IPS DF 6.9 (cell line): ENCODE measurements at regions not wholly inside any gene's neighbourhood (a gene's known extent, or its start where the extent isn't known, plus 50 kb on each side); places are given as distances from the start of the nearest gene placed in this dataset.
"Not testable (repeated sequence)": the region's sequence is repeated elsewhere in the genome, so short reads cannot be mapped to it uniquely, and the experiment has no call there.

ENCODE experiments used
- DNase-seq: peaks from one replicate; pipeline ENCODE4 v3.0.0-alpha.2; 2013; ENCODE audit warnings: low read depth, low spot score
- H3K27ac ChIP-seq: one replicate; pipeline ENCODE4 v1.5.1; 2013; ENCODE audit warnings: low read length, control low read depth
- H3K27me3 ChIP-seq: 2 replicates; pipeline ENCODE4 v1.6.1; 2013; ENCODE audit warnings: mild to moderate bottlenecking, low read length; ENCODE audit not compliant: control insufficient read depth, insufficient read depth
- H3K36me3 ChIP-seq: 2 replicates; pipeline ENCODE4 v1.6.1; 2013; ENCODE audit warnings: low read length; ENCODE audit not compliant: control insufficient read depth, insufficient read depth
- H3K4me1 ChIP-seq: 2 replicates; pipeline ENCODE4 v1.6.1; 2013; ENCODE audit warnings: low read length; ENCODE audit not compliant: control insufficient read depth, insufficient read depth
- H3K4me3 ChIP-seq: 2 replicates; pipeline ENCODE4 v1.5.1; 2013; ENCODE audit warnings: mild to moderate bottlenecking, low read length
- H3K9me3 ChIP-seq: 2 replicates; pipeline ENCODE4 v1.6.1; 2013; ENCODE audit warnings: low read length, inconsistent platforms; ENCODE audit not compliant: control insufficient read depth, insufficient read depth
- WGBS: extraction: QIAGEN DNeasy Blood & Tissue Kit; methylation state at CpG from one replicate; pipeline ENCODE4 v1.1.7; 2013; ENCODE audit warnings: mixed read lengths, missing lambda C conversion rate; ENCODE audit not compliant: insufficient read length, insufficient coverage; 5-methylcytosine and 5-hydroxymethylcytosine counted together

GRCh38 chr2:210912779-210913178 is 356.4 kb downstream of the CPS1 start:
- Histone ChIP-seq H3K27me3 (no peaks in the 10 kb centered on the region), H3K4me1 (no peaks in the 10 kb centered on the region), H3K9me3 (no peaks in the 10 kb centered on the region), H3K4me3 (no peak overlapping the region), H3K27ac (no peak overlapping the region), H3K36me3 (no peaks in the 10 kb centered on the region)
- DNase-seq: no peak
- WGBS: no CpG with 5 or more reads among the region's 6 CpGs

- Histone ChIP-seq H3K36me3 (no peaks in the 10 kb centered on the region), H3K27ac (no peak overlapping the region), H3K9me3 (no peaks in the 10 kb centered on the region), H3K4me1 (no peaks in the 10 kb centered on the region), H3K27me3 (no peaks in the 10 kb centered on the region), H3K4me3 (no peak overlapping the region)
- WGBS: no CpG with 5 or more reads among the region's 2 CpGs
- DNase-seq: no peak
Measured at GRCh38 chr2:210913461-210913860, 357.1 kb downstream of the CPS1 start.

GRCh38 chr2:210915912-210916311 is 359.5 kb downstream of the CPS1 start:
- Histone ChIP-seq H3K27me3 (no peaks in the 10 kb centered on the region), H3K4me3 (no peak overlapping the region)

GRCh38 chr2:210917465-210917864 is 361.1 kb downstream of the CPS1 start:
- no peaks in the 10 kb centered on the region for H3K27me3 ChIP-seq
- H3K4me3 ChIP-seq: no peak overlapping the region
- no peak overlapping the region for H3K27ac ChIP-seq
- H3K36me3 ChIP-seq: no peaks in the 10 kb centered on the region
- no peaks in the 10 kb centered on the region for H3K9me3 ChIP-seq
- DNase-seq: no peak
- no peaks in the 10 kb centered on the region for H3K4me1 ChIP-seq
- 63% methylated on average over 1 of the region's 4 CpGs for WGBS

More at GRCh38 chr2:210915912-210916311, 359.5 kb downstream of the CPS1 start:
- Histone ChIP-seq H3K9me3 (no peaks in the 10 kb centered on the region), H3K4me1 (no peaks in the 10 kb centered on the region), H3K36me3 (no peaks in the 10 kb centered on the region), H3K27ac (no peak overlapping the region)
- WGBS: no CpG with 5 or more reads among the region's 1 CpG
- DNase-seq: no peak

GRCh38 chr2:210919128-210919527 is 362.7 kb downstream of the CPS1 start:
- DNase-seq: no peak
- no peaks in the 10 kb centered on the region for H3K36me3 ChIP-seq

GRCh38 chr2:210922419-210922818 is 366.0 kb downstream of the CPS1 start:
- H3K4me1 ChIP-seq: no peaks in the 10 kb centered on the region
- WGBS: no CpG with 5 or more reads among the region's 1 CpG
- no peak for DNase-seq

More at GRCh38 chr2:210919128-210919527, 362.7 kb downstream of the CPS1 start:
- no peak overlapping the region for H3K4me3 ChIP-seq
- no peaks in the 10 kb centered on the region for H3K9me3 ChIP-seq
- no peaks in the 10 kb centered on the region for H3K4me1 ChIP-seq
- no peaks in the 10 kb centered on the region for H3K27me3 ChIP-seq
- H3K27ac ChIP-seq: no peak overlapping the region

GRCh38 chr2:210928714-210929113 is 372.3 kb downstream of the CPS1 start:
- no peaks in the 10 kb centered on the region for H3K36me3 ChIP-seq
- no CpG with 5 or more reads among the region's 2 CpGs for WGBS
- no peaks in the 10 kb centered on the region for H3K4me1 ChIP-seq
- no peaks in the 10 kb centered on the region for H3K9me3 ChIP-seq
- no peaks in the 10 kb centered on the region for H3K27me3 ChIP-seq
- no peak overlapping the region for H3K4me3 ChIP-seq
- H3K27ac ChIP-seq: no peak overlapping the region
- no peak for DNase-seq

More at GRCh38 chr2:210922419-210922818, 366.0 kb downstream of the CPS1 start:
- Histone ChIP-seq H3K4me3 (no peak overlapping the region), H3K9me3 (no peaks in the 10 kb centered on the region), H3K27me3 (no peaks in the 10 kb centered on the region), H3K36me3 (no peaks in the 10 kb centered on the region), H3K27ac (no peak overlapping the region)

- H3K27ac ChIP-seq: no peak overlapping the region
- H3K4me1 ChIP-seq: no peaks in the 10 kb centered on the region
- no peaks in the 10 kb centered on the region for H3K9me3 ChIP-seq
- H3K27me3 ChIP-seq: no peaks in the 10 kb centered on the region
- WGBS: no CpG with 5 or more reads among the region's 3 CpGs
- DNase-seq: no peak
- H3K36me3 ChIP-seq: no peaks in the 10 kb centered on the region
- H3K4me3 ChIP-seq: no peak overlapping the region
Measured at GRCh38 chr2:210938228-210938627, 381.8 kb downstream of the CPS1 start.

GRCh38 chr2:210946395-210946794 is 390.0 kb downstream of the CPS1 start:
- Histone ChIP-seq H3K9me3 (no peaks in the 10 kb centered on the region), H3K27me3 (no peaks in the 10 kb centered on the region), H3K4me1 (no peaks in the 10 kb centered on the region), H3K36me3 (no peaks in the 10 kb centered on the region), H3K27ac (no peak overlapping the region), H3K4me3 (no peak overlapping the region)
- no peak for DNase-seq
- no CpG with 5 or more reads among the region's 2 CpGs for WGBS

- H3K36me3 ChIP-seq, H3K9me3 ChIP-seq, H3K4me3 ChIP-seq, H3K4me1 ChIP-seq, H3K27ac ChIP-seq, DNase-seq, H3K27me3 ChIP-seq: not testable (repeated sequence)
- WGBS: no CpG with 5 or more reads among the region's 41 CpGs
Measured at GRCh38 chr2:210950434-210951060, 394.1 kb downstream of the CPS1 start.

- no peak overlapping the region for H3K27ac ChIP-seq
- no peaks in the 10 kb centered on the region for H3K27me3 ChIP-seq
- H3K4me1 ChIP-seq: no peaks in the 10 kb centered on the region
- H3K4me3 ChIP-seq: no peak overlapping the region
- no peaks in the 10 kb centered on the region for H3K36me3 ChIP-seq
- H3K9me3 ChIP-seq: no peaks in the 10 kb centered on the region
- no CpG with 5 or more reads among the region's 2 CpGs for WGBS
- no peak for DNase-seq
Measured at GRCh38 chr2:210954386-210954907, 398.0 kb downstream of the CPS1 start.
